MM.1S (cell line): ENCODE measurements at regions not wholly inside any gene's neighbourhood (a gene's known extent, or its start where the extent isn't known, plus 50 kb on each side); places are given as distances from the start of the nearest gene placed in this dataset.

ENCODE experiments used
- CTCF ChIP-seq: fragments of 300-600 bp; sonication (generic); IDR thresholded peaks from 2 replicates; pipeline ENCODE4 v1.5.1; 2016; ENCODE audit warnings: antibody characterized with exemption, low read length, mixed read lengths
- EZH2 ChIP-seq: fragments of 300-600 bp; sonication (generic); optimal IDR thresholded peaks from 2 replicates; pipeline ENCODE3; 2017; ENCODE audit warnings: low read depth, mild to moderate bottlenecking, antibody characterized with exemption, low read length, mixed read lengths

DNA sequence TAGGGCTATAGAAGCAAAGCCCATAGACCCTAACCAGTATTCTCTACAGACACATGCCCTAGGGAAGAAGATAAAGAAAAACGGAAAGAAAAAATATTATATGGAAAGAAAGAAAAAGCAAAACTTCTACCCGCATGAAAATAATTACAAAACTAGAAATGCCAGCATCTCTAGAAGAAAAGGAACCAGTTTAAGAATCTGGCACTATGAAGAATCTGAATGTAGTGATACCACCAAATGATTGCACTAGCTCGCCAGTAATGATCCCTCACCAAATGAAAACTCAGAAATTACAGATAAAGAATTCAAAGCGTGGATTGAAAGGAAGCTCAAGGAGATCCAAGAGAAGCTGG, 341.9 kb upstream of the GRIA1 start:
- TF ChIP-seq CTCF (no peak), EZH2 (no peak)
